ENCODE measurements at regions not wholly inside any gene's neighbourhood (a gene's known extent, or its start where the extent isn't known, plus 50 kb on each side); places are given as distances from the start of the nearest gene placed in this dataset.
"Not testable (repeated sequence)": the region's sequence is repeated elsewhere in the genome, so short reads cannot be mapped to it uniquely, and the experiment has no call there.

- TF ChIP-seq CTCF, POLR2A, EP300 (IDR thresholded peaks at IDR 0.05): not testable (repeated sequence)
These were observed 212.3 kb upstream of the LRRC61 start for GRCh38 chr7:150110882-150111281.
